ENCODE measurements at regions not wholly inside any gene's neighbourhood (a gene's known extent, or its start where the extent isn't known, plus 50 kb on each side); places are given as distances from the start of the nearest gene placed in this dataset.
"Not testable (repeated sequence)": the region's sequence is repeated elsewhere in the genome, so short reads cannot be mapped to it uniquely, and the experiment has no call there.

DNA sequence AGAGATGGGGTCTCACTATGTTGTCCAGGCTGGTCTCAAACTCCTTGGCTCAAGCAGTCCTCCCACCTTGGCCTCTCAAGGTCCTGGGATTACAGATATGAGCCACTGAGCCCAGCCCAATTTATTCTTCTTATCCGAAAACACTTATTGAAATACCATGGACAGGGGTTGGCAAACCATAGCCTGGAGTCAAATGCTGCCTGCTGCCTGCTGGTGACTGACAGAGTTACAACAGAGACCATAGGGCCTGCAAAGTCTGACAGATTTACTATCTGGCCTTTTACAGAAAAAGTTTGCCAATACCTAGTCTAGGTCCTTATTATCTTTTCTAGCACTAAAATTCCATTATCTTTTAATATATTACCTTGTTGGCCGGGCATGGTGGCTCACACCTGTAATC lies 87.1 kb upstream of the ZNF281 start:
- intact Hi-C loops (cut with DNase I) = loop anchor here in 1 of 2 donors (10.0 kb wide), 1 partner anchor 222 kb away; no protein-coding TSS in a partner anchor
- no peak for DNase-seq (ENCODE audit: low spot score)

DNA sequence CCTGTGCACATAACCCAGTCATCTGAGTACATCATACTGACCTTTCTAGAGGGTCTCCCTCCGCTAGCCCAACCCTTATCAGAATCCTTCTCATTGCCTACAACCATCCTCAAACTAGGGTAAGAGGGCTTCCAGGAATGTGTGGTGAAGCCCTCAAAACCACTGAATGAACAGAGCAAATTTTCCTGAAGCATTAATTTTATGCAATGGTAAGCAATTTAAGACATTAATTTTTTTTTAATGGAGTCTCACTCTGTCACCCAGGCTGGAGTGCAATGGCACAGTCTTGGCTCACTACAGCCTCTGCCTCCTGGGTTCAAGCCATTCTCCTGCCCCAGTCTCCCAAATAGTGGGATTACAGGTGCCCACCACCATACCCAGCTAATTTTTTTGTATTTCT lies 86.1 kb upstream of the ZNF281 start:
- no peak for DNase-seq (ENCODE audit: low spot score)
- intact Hi-C loops (cut with DNase I) = loop anchor here in 1 of 2 donors (10.0 kb wide), 1 partner anchor 221 kb away; no protein-coding TSS in a partner anchor

DNA sequence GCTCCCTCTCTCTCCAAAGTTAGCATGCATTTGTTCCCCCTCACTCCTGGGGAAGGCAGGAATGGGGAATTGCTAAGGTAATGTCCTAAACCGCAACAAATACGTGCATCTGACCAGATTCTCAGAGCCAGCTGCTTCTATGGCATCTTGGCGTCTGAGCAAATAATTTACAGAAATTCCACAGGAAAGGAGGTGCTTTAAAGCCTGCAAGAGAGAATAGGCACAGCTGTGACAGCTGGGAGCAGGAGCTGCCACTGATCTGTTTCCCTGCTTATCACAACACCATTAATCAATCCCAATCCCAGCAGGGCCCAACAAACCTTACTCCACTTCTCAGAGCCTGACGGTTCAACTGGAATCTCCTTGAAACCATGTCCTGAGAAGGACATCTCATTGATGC lies 83.5 kb upstream of the ZNF281 start:
- intact Hi-C loops (cut with DNase I) = loop anchor here in 1 of 2 donors (10.0 kb wide), 1 partner anchor 219 kb away; no protein-coding TSS in a partner anchor
- DNase-seq (ENCODE audit: low spot score) = no peak

DNA sequence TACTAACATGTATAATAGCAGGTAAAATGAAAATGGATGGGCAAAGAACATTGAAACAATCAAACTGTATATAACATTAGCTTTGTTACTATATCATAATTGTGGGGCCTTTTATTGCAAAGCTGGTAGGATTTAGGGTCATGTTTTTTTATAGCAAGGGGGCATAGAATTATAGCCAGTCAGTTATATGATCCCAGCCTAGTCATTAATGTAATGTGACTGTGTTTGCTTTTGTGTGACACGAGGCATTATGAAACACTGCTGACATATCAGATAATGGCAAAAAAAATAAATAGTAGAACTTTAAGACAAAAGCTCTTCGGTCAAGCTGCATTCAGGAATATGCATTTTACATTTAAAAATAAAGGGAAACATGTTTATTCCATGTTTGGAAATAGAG lies 81.3 kb upstream of the ZNF281 start:
- DNase-seq (ENCODE audit: low spot score) = no peak

GRCh38 chr1:200490183-200490582 lies 80.3 kb upstream of the ZNF281 start:
- intact Hi-C loops (cut with DNase I) = loop anchor here in 1 of 2 donors (10.0 kb wide), 1 partner anchor 215 kb away; no protein-coding TSS in a partner anchor
- no peak for DNase-seq (ENCODE audit: low spot score)

More for the DNA sequence above, 81.3 kb upstream of the ZNF281 start:
- intact Hi-C loops (cut with DNase I) = loop anchor here in 1 of 2 donors (10.0 kb wide), 1 partner anchor 216 kb away; no protein-coding TSS in a partner anchor

GRCh38 chr1:200488375-200489165 lies 78.7 kb upstream of the ZNF281 start:
- intact Hi-C loops (cut with DNase I) = loop anchor here in 1 of 2 donors (5.0 kb wide), 1 partner anchor 211 kb away; no protein-coding TSS in a partner anchor
- DNase-seq (ENCODE audit: low spot score) = no peak

GRCh38 chr1:200487650-200488049 lies 77.8 kb upstream of the ZNF281 start:
- intact Hi-C loops (cut with DNase I) = loop anchor here in 1 of 2 donors (5.0 kb wide), 1 partner anchor 210 kb away; no protein-coding TSS in a partner anchor
- no peak for DNase-seq (ENCODE audit: low spot score)

DNA sequence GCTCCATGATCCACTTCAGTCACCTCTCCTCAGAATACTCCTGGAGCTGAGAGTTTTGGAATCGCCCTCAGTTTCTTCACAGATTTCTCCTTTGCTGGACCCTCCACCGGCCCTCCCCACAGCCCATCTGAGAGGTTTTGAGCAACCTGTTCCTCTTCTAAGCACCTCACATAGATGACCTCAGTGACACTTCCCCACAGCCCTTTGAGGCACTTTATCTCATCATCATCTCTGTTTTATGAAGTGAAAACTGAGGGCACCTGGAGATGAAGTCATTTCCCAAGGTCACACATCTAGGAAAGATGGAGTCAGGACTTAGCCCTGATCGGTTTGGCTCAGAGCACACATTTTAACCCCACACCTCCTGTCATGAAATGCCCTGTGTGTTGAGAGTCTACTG lies 76.8 kb upstream of the ZNF281 start:
- DNase-seq (ENCODE audit: low spot score) = no peak
- intact Hi-C loops (cut with DNase I) = loop anchor here in 1 of 2 donors (5.0 kb wide), 1 partner anchor 209 kb away; no protein-coding TSS in a partner anchor

DNA sequence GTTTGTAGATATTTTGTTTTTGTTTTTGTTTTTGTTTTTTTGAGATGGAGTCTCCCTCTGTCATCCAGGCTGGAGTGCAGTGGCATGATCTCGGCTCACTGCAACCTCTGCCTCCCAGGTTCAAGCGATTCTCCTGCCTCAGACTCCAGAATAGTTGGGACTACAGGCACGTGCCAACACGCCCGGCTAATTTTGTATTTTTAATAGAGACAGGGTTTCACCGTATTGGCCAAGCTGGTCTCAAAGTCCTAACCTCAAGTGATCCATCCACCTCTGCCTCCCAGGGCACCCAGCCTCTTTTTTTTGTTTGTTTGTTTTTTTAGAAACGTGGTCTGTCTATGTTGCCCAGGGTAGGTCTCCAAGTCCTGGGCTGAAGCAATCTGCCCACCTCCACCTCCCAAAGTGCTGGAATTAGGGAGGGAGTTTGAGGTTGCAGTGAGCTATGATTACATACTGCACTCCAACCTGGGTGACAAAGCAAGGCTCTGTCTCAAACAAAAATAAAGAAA lies 74.7 kb upstream of the ZNF281 start:
- DNase-seq (ENCODE audit: low spot score); intact Hi-C loops (cut with DNase I): not testable (repeated sequence)

DNA sequence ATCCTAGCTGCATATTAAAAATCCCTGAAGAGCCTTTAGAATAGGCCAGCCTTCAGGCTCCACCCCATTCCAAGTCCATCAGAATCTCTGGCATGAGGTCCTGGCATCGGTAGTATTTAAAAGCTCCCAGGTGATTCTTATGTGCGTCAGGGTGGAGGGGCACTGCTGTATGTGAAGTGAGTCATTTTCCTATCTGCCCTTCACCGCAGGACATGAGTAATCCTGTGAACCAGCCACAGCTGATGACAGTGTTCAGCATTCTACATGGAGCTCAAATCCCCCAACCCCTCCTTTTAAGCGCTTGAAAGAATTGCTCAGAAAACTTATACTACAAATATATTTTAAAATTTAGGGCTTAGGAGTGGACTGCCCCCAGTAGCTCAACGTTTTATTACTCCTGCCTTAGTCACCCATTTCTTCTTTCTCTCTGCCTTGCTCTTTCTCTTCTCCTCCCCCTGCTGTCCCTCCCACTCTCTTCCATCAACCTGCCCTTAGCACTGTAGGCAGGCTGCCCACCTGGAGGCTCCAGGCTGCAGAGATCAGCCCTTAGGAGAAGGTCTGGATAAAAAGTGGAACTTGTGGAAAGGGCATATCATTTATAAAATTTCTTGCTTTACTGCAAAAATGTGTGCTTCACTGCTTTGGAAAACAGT lies 73.8 kb upstream of the ZNF281 start:
- DNase-seq (ENCODE audit: low spot score) = no peak
- intact Hi-C loops (cut with DNase I) = no loop called here

DNA sequence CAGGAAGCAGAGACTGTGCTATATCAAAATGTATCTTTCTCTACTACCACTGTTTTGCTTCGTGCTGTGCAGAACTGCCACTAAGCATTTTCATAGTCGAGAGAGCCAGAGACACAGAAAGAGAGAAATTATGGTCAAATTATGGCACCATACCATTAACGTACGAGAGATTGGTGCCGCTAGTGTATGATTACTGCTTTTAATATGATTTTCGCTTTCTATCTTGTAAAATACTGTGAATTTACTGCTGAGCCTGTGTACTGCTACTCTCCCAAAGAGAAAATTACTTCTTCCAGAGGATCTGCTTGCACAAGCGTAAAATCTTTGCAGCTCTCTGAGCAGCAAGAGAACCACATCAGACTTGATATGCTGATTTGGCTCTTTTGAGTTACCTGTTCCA lies 71.1 kb upstream of the ZNF281 start:
- intact Hi-C loops (cut with DNase I) = no loop called here
- no peak for DNase-seq (ENCODE audit: low spot score)

DNA sequence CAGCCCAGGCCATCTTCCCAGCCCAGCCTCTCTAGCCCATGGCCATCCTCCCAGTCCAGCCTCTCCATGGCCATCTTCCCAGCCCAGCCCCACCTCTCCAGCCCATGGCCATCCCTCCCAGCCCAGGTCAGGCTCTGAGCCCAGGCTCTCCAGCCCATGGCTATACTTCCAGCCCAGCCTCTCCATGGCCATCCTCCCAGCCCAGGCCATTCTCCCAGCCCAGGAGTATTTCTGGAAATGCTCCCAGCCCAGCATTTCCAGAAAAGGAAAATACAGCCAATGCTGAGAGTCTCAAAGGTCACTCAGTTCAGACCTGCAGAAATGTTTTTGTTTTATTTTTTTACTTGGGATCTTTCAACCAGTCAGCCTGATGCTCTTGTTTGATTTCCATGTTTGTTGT lies 70.0 kb upstream of the ZNF281 start:
- no peak for DNase-seq (ENCODE audit: low spot score)
- intact Hi-C loops (cut with DNase I) = no loop called here

- intact Hi-C loops (cut with DNase I) = no loop called here
- DNase-seq (ENCODE audit: low spot score) = no peak
Measured at GRCh38 chr1:200478945-200479558, 69.2 kb upstream of the ZNF281 start.

- no peak for DNase-seq (ENCODE audit: low spot score)
- intact Hi-C loops (cut with DNase I) = no loop called here
Measured at GRCh38 chr1:200478239-200478623, 68.4 kb upstream of the ZNF281 start.

DNA sequence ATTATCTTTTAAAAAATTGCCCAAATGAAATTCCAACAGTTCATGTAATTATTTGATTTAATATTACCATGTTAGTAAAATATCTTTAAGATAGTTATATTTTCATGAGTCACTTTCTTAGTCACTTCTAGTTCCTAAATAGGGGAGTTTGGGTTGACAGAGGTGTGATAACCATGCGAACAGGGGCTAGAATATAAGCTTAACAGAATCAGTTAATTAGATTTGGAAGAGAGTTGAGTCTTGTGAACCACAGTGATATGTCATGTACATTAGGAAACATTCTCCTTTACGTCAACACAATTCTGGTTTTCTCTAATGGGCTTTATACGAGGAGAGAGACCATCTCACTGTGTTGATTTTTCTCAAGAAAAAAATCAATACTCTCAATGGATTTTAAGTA lies 64.8 kb upstream of the ZNF281 start:
- intact Hi-C loops (cut with DNase I) = no loop called here
- DNase-seq (ENCODE audit: low spot score) = no peak

DNA sequence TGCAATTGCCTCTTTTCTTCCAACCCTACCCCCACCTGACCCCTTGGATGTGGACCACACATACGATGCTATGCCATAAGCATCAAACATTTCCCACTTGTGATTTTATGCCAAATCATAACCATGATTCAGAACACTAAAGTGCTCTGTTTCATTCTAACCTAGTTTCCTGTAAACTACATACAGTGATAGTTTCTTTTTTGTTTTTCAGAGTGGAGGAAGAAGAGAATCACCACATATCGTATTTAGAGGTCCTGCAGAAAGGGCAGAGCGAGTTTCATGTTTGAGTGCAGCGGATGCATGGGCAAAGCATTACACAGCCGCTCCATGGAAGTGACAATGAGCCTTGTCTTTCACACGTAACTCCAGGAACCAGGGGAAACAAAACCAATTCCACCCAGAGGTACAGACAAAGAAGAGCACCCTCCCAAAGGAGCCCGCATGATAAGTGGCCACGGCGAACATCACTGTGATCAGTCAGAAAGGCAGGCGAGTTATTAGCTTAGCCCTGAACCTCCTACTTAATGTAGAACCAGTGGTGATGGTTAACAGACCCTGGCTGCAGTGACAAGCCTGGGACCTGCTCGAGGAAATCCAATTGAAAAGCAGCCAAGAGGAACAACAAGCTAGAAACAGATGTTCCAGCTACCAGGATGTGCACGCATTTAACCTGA lies 64.0 kb upstream of the ZNF281 start:
- intact Hi-C loops (cut with DNase I) = no loop called here
- no peak for DNase-seq (ENCODE audit: low spot score)

GRCh38 chr1:200471739-200472138 lies 61.9 kb upstream of the ZNF281 start:
- intact Hi-C loops (cut with DNase I) = no loop called here
- DNase-seq (ENCODE audit: low spot score) = no peak

DNA sequence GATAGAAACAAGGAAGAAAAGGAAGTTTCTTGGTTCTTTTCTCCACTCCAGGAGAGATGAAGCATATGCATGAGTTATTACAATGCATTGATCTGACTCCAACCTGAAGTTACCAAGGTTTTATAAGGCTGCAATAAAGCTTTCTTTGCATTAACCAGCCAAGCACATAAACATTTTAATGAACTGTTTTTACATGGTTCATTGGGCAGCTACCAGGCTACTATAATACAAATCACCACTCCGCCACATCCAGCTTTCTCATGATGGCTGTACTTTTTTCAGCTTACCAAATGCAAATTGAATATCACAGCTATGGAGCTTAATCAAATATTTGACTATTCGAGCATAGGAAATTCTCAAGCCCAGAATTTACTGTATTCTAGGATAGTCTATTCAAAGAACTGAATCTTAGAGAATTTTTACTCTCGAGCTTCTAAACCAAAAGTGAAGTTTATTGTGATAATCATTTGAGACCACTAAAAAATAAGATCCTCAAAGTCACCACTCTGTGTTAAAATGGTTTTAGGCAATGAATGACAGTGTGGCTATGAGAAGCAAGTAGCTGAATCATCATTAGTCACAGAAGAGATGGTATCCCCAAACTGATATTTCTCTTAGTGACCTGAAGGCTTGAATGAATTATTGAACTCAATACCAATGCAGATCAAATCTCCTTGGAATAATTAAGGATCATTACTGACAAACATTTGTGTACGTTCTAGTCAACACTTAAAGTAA lies 58.6 kb upstream of the ZNF281 start:
- no peak for DNase-seq (ENCODE audit: low spot score)
- intact Hi-C loops (cut with DNase I) = no loop called here

All from posterior vena cava (tissue), 2 donors.